ENCODE measurements at regions not wholly inside any gene's neighbourhood (a gene's known extent, or its start where the extent isn't known, plus 50 kb on each side); places are given as distances from the start of the nearest gene placed in this dataset.

DNA sequence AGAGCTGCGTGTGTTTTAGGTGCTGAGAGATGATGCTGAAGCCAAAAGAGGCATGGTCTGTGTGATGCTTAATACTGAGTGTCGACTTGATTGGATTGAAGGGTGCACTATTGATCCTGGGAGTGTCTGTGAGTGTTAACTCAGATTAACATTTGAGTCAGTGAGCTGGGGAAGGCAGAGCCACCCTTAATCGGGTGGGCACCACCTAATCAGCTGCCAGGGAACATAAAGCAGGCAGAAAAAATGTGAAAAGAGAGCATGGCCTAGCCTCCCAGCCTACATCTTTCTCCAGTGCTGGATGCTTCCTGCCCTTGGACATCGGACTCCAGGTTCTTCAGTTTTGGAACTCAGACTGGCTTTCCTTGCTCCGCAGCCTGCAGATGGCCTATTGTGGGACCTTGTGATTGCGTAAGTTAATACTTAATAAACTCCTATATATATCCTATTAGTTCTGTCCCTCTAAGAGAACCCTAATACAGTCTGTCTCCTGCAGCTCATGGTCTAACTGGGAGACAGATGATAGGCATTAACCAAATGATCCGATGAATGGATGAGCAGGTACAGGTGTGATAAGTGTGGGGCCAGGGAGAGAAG, 91.6 kb downstream of the TFAP2C start:
- TF ChIP-seq POLR2A (IDR thresholded peaks at IDR 0.05; ENCODE audit: low read depth, low read length) (no peak), TAF1 (IDR thresholded peaks at IDR 0.05; ENCODE audit: borderline replicate concordance, low read depth, low read length) (no peak)
